ENCODE measurements at regions not wholly inside any gene's neighbourhood (a gene's known extent, or its start where the extent isn't known, plus 50 kb on each side); places are given as distances from the start of the nearest gene placed in this dataset.

DNA sequence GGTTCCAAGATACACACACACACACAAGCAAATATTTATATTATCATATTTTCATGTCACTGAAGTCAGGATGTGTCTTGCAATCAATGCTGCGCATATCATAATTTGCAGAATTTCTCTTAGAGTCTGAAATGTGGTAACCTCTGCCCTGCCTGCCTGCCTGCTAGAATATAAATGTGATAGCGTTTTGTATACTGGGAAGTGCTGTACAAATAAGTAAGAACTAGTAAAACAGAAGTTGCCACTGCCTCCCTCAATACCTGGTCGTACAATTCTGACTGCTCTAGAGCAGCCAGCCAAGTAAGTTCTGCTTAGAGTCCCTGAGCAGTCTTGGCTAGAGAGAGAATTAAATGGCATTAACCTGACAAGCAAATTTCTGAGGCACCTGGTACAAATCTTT, 83.9 kb upstream of the NTF3 start:
- no peaks in the 10 kb centered on the region for H3K4me1 ChIP-seq (ENCODE audit: control insufficient read depth in 1 of 2, low read depth in 2 of 2)
- H3K27ac ChIP-seq, result no peak overlapping the region
- no peaks in the 10 kb centered on the region for H3K9me3 ChIP-seq
- no peaks in the 10 kb centered on the region for H3K27me3 ChIP-seq (replicated peaks; ENCODE audit: insufficient read depth)
- TF ChIP-seq, protein P1, sequence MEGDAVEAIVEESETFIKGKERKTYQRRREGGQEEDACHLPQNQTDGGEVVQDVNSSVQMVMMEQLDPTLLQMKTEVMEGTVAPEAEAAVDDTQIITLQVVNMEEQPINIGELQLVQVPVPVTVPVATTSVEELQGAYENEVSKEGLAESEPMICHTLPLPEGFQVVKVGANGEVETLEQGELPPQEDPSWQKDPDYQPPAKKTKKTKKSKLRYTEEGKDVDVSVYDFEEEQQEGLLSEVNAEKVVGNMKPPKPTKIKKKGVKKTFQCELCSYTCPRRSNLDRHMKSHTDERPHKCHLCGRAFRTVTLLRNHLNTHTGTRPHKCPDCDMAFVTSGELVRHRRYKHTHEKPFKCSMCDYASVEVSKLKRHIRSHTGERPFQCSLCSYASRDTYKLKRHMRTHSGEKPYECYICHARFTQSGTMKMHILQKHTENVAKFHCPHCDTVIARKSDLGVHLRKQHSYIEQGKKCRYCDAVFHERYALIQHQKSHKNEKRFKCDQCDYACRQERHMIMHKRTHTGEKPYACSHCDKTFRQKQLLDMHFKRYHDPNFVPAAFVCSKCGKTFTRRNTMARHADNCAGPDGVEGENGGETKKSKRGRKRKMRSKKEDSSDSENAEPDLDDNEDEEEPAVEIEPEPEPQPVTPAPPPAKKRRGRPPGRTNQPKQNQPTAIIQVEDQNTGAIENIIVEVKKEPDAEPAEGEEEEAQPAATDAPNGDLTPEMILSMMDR (IDR thresholded peaks at IDR 0.05), result no peak
- H3K36me3 ChIP-seq, result no peaks in the 10 kb centered on the region
- ATAC-seq (ENCODE audit: insufficient number of reproducible peaks, low FRiP score, low read depth), result no peak
- H3K4me3 ChIP-seq, result no peak overlapping the region
- no peak for DNase-seq (ENCODE audit: low spot score)

DNA sequence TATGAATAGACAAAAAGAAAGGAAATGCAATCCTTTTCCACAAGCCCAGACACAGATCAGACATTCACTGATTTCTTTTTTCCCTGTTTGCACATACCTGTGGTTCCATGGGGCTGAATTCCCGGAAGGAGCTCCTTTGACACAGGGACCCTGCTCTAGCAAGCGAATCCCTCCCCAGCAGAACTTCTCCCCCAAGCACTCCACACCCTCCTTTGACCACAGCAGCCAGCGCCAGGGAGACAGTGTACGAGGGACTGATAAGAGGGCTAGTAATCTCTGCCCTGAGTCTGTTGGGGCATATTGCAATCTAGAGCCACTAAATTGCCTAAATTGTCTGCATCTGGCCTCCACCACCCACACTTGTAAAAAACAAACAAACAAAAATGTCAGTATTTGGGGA, 83.4 kb upstream of the NTF3 start:
- Histone ChIP-seq H3K9me3 (no peaks in the 10 kb centered on the region), H3K36me3 (no peaks in the 10 kb centered on the region), H3K27me3 (replicated peaks; ENCODE audit: insufficient read depth) (no peaks in the 10 kb centered on the region), H3K4me3 (no peak overlapping the region), H3K4me1 (ENCODE audit: control insufficient read depth in 1 of 2, low read depth in 2 of 2) (no peaks in the 10 kb centered on the region), H3K27ac (no peak overlapping the region)
- ATAC-seq (ENCODE audit: insufficient number of reproducible peaks, low FRiP score, low read depth) (no peak), DNase-seq (ENCODE audit: low spot score) (no peak)
- TF ChIP-seq, protein P1 (IDR thresholded peaks at IDR 0.05), result no peak

DNA sequence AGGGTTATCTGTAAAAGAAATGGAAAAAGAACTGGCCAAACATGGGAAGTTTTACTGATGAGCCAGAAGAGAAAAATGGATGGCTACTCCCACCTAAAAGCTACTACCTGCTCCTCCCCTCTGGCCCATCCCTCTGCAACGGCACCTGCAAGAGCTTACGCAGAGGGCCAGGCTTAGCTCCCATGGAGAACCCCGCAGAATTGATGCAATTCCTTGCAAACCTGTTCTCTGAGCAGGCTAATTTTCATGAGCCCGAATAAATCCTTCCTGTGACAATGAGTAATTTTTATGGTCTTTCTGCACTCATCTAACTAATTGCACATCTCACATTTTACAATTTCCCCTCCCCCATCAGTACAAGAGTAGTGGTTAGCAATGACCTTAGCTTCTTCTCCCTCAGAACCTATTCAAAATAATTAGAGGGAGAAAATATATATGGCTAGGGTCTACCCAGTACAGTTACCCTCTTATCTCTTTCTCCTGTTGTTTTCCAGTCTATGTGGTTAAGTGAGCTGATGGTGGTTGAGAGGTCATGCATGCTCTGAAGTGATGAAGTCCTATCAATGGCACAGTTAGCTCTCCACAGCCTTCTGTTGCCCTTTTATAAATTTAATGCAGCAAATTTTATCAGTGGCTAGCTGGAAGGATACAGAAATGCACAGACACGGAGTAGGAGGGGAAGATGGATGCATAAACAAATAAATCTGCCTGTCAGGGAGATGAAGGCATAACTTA, 67.7 kb upstream of the NTF3 start:
- H3K4me1 ChIP-seq (ENCODE audit: control insufficient read depth in 1 of 2, low read depth in 2 of 2), result no peaks in the 10 kb centered on the region
- ATAC-seq (ENCODE audit: insufficient number of reproducible peaks, low FRiP score, low read depth) (no peak), DNase-seq (ENCODE audit: low spot score) (no peak)
- H3K9me3 ChIP-seq, result no peaks in the 10 kb centered on the region
- no peaks in the 10 kb centered on the region for H3K27me3 ChIP-seq (replicated peaks; ENCODE audit: insufficient read depth)
- H3K4me3 ChIP-seq, result no peak overlapping the region
- H3K27ac ChIP-seq, result no peak overlapping the region
- TF ChIP-seq, protein P1 (IDR thresholded peaks at IDR 0.05), result no peak
- no peaks in the 10 kb centered on the region for H3K36me3 ChIP-seq

DNA sequence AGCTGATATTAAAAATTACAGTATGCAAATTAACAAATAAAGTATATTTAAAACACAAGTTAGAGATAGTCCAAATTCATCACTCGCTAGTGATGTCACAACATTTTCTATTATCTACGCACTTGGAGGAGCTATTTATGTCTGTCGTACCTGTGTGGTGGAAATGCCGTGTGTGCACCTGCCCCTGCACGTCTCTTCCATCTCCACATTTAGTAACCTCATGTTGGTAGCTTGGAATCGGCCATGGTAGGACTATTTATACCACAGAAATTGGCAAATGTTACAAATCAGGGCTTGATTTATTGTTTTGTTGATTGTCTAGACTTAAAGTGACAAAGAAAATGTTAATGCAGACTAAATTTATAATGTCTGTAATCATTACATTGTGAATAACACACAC, 62.6 kb upstream of the NTF3 start:
- ATAC-seq (ENCODE audit: insufficient number of reproducible peaks, low FRiP score, low read depth), result no peak
- TF ChIP-seq, protein P1 (IDR thresholded peaks at IDR 0.05), result no peak

DNA sequence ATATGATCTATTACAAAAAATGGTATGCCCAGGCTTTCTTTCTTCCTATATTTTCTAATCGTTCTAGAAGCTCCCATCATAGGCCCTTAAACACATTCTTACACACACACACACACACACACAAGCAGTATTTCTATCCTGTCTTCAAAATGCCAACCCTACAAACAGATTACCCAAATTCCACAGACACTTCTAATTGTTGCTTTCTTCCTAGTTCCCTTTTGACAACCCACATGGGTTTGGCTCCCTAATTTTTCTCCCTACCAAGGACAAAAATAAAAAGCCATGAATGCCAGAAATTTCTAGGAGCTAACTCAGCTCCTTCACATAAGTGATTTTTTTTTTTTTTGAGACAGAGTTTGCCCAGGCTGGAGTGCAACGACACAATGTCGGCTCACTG, 60.3 kb upstream of the NTF3 start:
- Histone ChIP-seq H3K36me3 (no peaks in the 10 kb centered on the region), H3K27me3 (replicated peaks; ENCODE audit: insufficient read depth) (no peaks in the 10 kb centered on the region), H3K9me3 (no peaks in the 10 kb centered on the region), H3K27ac (no peak overlapping the region), H3K4me1 (ENCODE audit: control insufficient read depth in 1 of 2, low read depth in 2 of 2) (no peaks in the 10 kb centered on the region), H3K4me3 (no peak overlapping the region)
- ATAC-seq (ENCODE audit: insufficient number of reproducible peaks, low FRiP score, low read depth) (no peak), DNase-seq (ENCODE audit: low spot score) (no peak)
- TF ChIP-seq, protein P1 (IDR thresholded peaks at IDR 0.05), result no peak

More for the DNA sequence above, 62.6 kb upstream of the NTF3 start:
- no peaks in the 10 kb centered on the region for H3K36me3 ChIP-seq
- H3K4me1 ChIP-seq (ENCODE audit: control insufficient read depth in 1 of 2, low read depth in 2 of 2), result no peaks in the 10 kb centered on the region
- DNase-seq (ENCODE audit: low spot score), result no peak
- H3K9me3 ChIP-seq, result no peaks in the 10 kb centered on the region
- H3K4me3 ChIP-seq, result no peak overlapping the region
- no peak overlapping the region for H3K27ac ChIP-seq
- H3K27me3 ChIP-seq (replicated peaks; ENCODE audit: insufficient read depth), result no peaks in the 10 kb centered on the region

All from thoracic aorta (tissue), 2 donors.